ENCODE measurements at regions not wholly inside any gene's neighbourhood (a gene's known extent, or its start where the extent isn't known, plus 50 kb on each side); places are given as distances from the start of the nearest gene placed in this dataset.
"Not testable (repeated sequence)": the region's sequence is repeated elsewhere in the genome, so short reads cannot be mapped to it uniquely, and the experiment has no call there.

GRCh38 chr17:21613071-21613429, 79.3 kb upstream of the KCNJ18 start:
- no peak for TF ChIP-seq CTCF (IDR thresholded peaks at IDR 0.05; ENCODE audit: insufficient read depth, low read length, severe bottlenecking)
- Histone ChIP-seq H3K27me3 (ENCODE audit: control insufficient read depth, insufficient read depth, low read length) (no peaks in the 10 kb centered on the region), H3K4me3 (ENCODE audit: low read depth, low read length) (no peak overlapping the region), H3K36me3 (ENCODE audit: control insufficient read depth, insufficient read depth, low read length) (no peaks in the 10 kb centered on the region)
- DNase-seq (ENCODE audit: low read depth) (no peak), FAIRE-seq (no peak)

- DNase-seq (ENCODE audit: low read depth); H3K27me3 ChIP-seq (ENCODE audit: control insufficient read depth, insufficient read depth, low read length); FAIRE-seq; H3K36me3 ChIP-seq (ENCODE audit: control insufficient read depth, insufficient read depth, low read length); H3K4me3 ChIP-seq (ENCODE audit: low read depth, low read length): not testable (repeated sequence)
Observed at GRCh38 chr17:21626987-21627386, 65.3 kb upstream of the KCNJ18 start.
